Smooth muscle cell (in vitro differentiated cells): ENCODE measurements at regions not wholly inside any gene's neighbourhood (a gene's known extent, or its start where the extent isn't known, plus 50 kb on each side); places are given as distances from the start of the nearest gene placed in this dataset.
"Not testable (repeated sequence)": the region's sequence is repeated elsewhere in the genome, so short reads cannot be mapped to it uniquely, and the experiment has no call there.

Experiments used
- DNase-seq: peaks from one replicate; lab custom pipeline; 2025; ENCODE audit not compliant: unreplicated experiment; lab: John Stamatoyannopoulos, UW
- H2AFZ ChIP-seq: fragments of 200-600 bp; sonication (generic); 2 replicates; pipeline ENCODE4 v1.6.0; 2016; ENCODE audit warnings: antibody characterized with exemption, low read depth, mild to moderate bottlenecking
- H3F3A ChIP-seq: fragments of 200-600 bp; sonication (generic); 2 replicates; pipeline ENCODE4 v1.6.0; 2017; ENCODE audit warnings: antibody characterized with exemption, low read depth
- H3K27ac ChIP-seq: fragments of 200-600 bp; sonication (generic); 2 replicates; pipeline ENCODE4 v1.5.1; 2016; ENCODE audit warnings: low read depth, mild to moderate bottlenecking
- H3K27me3 ChIP-seq: fragments of 200-600 bp; sonication (generic); 2 replicates; pipeline ENCODE4 v1.6.1; 2016; ENCODE audit warnings: low read depth, mild to moderate bottlenecking
- H3K36me3 ChIP-seq: fragments of 200-600 bp; sonication (generic); 2 replicates; pipeline ENCODE4 v1.5.1; 2016; ENCODE audit warnings: low read depth
- H3K4me1 ChIP-seq: fragments of 200-600 bp; sonication (generic); 2 replicates; pipeline ENCODE4 v1.5.1; 2016; ENCODE audit warnings: low read depth
- H3K4me2 ChIP-seq: fragments of 200-600 bp; sonication (generic); 2 replicates; pipeline ENCODE4 v1.6.0; 2016; ENCODE audit warnings: mild to moderate bottlenecking
- H3K4me3 ChIP-seq: fragments of 200-600 bp; sonication (generic); 2 replicates; pipeline ENCODE4 v1.5.1; 2016; ENCODE audit warnings: mild to moderate bottlenecking
- H3K79me2 ChIP-seq: fragments of 200-600 bp; sonication (generic); 2 replicates; pipeline ENCODE4 v1.6.0; 2016; ENCODE audit warnings: low read depth, mild to moderate bottlenecking
- H3K9ac ChIP-seq: fragments of 200-600 bp; sonication (generic); 2 replicates; pipeline ENCODE4 v1.6.0; 2016; ENCODE audit warnings: low read depth
- H3K9me3 ChIP-seq: fragments of 200-600 bp; sonication (generic); replicated peaks from 2 replicates; pipeline ENCODE4 v1.5.1; 2016; ENCODE audit warnings: low read depth
- H4K20me1 ChIP-seq: fragments of 200-600 bp; sonication (generic); 2 replicates; pipeline ENCODE4 v1.6.0; 2016; ENCODE audit warnings: low read depth
- WGBS: methylation state at CpG from one replicate; pipeline ENCODE4 v1.1.7; 2016; ENCODE audit warnings: low lambda C conversion rate; 5-methylcytosine and 5-hydroxymethylcytosine counted together
- TF ChIP-seq, protein P1 (sequence below): fragments of 200-600 bp; sonication (generic); IDR thresholded peaks from 2 replicates; pipeline ENCODE4 v1.5.1; 2017; ENCODE audit warnings: borderline replicate concordance, mild to moderate bottlenecking, antibody characterized with exemption; ENCODE audit not compliant: insufficient read depth, poor library complexity, severe bottlenecking

DNA sequence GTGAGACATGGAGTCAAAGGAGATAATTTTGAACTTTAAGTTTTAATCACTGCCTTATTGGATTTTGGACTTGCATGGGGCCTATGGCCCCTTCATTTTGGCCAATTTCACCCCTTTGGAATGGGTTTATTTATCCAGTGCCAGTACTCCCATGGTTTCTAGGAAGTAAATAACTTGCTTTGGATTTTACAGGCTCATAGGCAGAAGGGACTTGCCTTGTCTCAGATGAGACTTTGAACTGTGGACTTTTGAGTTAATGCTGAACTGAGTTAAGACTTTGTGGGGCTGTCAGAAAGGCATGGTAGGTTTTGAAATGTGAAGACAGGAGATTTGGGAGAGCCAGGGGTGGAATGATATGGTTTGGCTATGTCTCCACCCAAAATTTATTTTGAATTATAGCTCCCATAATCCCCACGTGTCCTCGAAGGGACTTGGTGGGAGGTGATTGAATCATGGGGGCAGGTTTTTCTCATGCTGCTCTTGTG lies 448.1 kb downstream of the NAV3 start:
- 89% methylated on average over 2 of the region's 2 CpGs for WGBS
- H3K4me2 ChIP-seq = no peak overlapping the region
- no peaks in the 10 kb centered on the region for H3K36me3 ChIP-seq
- H3K27ac ChIP-seq = no peak overlapping the region
- no peak overlapping the region for H3K4me3 ChIP-seq
- TF ChIP-seq, protein P1, sequence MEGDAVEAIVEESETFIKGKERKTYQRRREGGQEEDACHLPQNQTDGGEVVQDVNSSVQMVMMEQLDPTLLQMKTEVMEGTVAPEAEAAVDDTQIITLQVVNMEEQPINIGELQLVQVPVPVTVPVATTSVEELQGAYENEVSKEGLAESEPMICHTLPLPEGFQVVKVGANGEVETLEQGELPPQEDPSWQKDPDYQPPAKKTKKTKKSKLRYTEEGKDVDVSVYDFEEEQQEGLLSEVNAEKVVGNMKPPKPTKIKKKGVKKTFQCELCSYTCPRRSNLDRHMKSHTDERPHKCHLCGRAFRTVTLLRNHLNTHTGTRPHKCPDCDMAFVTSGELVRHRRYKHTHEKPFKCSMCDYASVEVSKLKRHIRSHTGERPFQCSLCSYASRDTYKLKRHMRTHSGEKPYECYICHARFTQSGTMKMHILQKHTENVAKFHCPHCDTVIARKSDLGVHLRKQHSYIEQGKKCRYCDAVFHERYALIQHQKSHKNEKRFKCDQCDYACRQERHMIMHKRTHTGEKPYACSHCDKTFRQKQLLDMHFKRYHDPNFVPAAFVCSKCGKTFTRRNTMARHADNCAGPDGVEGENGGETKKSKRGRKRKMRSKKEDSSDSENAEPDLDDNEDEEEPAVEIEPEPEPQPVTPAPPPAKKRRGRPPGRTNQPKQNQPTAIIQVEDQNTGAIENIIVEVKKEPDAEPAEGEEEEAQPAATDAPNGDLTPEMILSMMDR = no peak
- H3K27me3 ChIP-seq = no peaks in the 10 kb centered on the region
- DNase-seq = no peak
- H3K9me3 ChIP-seq = no peaks in the 10 kb centered on the region
- H3K79me2 ChIP-seq = no peaks in the 10 kb centered on the region
- H2AFZ ChIP-seq = no peak overlapping the region
- H3F3A ChIP-seq = no peaks in the 10 kb centered on the region
- no peaks in the 10 kb centered on the region for H4K20me1 ChIP-seq
- H3K4me1 ChIP-seq = no peaks in the 10 kb centered on the region
- H3K9ac ChIP-seq = no peak overlapping the region

DNA sequence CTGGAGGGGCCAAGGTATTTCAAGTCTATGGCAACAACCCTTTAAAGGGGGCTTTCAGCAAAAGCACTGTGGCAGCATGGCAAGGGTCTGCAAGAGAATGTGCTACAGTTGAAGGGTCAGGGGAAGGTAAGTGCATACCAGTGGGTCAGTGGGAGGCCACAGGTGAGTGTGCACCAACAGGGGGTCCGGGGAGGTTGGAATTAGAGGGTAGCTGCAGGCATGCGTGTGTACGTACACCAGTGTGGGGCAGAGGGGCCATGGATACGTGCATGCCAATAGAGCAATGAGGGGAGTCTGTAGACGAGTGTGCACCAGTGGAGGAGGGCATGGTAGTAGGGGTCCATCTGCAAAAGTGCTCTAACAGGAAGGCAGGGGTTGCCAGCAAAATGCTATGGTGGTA lies 448.9 kb downstream of the NAV3 start:
- Histone ChIP-seq H3K27ac (no peak overlapping the region), H3K4me1 (no peaks in the 10 kb centered on the region), H2AFZ (no peak overlapping the region), H4K20me1 (no peaks in the 10 kb centered on the region), H3K9me3 (no peaks in the 10 kb centered on the region), H3K27me3 (no peaks in the 10 kb centered on the region), H3K36me3 (no peaks in the 10 kb centered on the region), H3K4me2 (no peak overlapping the region), H3K4me3 (no peak overlapping the region), H3K79me2 (no peaks in the 10 kb centered on the region), H3F3A (no peaks in the 10 kb centered on the region), H3K9ac (no peak overlapping the region)
- 95% methylated on average over 5 of the region's 5 CpGs for WGBS
- TF ChIP-seq, protein P1 = no peak
- DNase-seq = no peak

DNA sequence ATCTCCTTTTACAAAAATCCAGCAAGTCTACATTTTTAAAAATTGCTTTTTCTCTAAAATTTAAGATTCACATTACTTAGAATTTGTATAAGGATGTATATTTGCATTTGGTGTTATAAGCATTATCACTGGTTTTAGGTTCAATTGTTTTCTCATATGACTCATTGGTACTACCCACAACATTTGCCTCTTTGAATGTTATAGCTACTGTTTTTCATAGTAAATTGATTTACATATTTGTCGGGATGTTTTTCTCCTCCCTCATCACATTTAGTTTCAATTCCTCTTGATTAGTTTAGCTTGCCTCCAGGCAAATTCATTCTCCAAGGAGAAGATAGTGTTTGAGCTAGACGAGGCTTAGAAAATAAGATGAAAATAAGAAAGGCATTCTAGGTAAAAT lies 450.4 kb downstream of the NAV3 start:
- H3K79me2 ChIP-seq, H3K9ac ChIP-seq, H3K9me3 ChIP-seq, H3K27ac ChIP-seq, H3K4me2 ChIP-seq, H4K20me1 ChIP-seq, H3F3A ChIP-seq, H3K27me3 ChIP-seq, DNase-seq, H2AFZ ChIP-seq, H3K36me3 ChIP-seq, H3K4me3 ChIP-seq, H3K4me1 ChIP-seq: not testable (repeated sequence)
- 74% methylated on average over 2 of the region's 2 CpGs for WGBS

DNA sequence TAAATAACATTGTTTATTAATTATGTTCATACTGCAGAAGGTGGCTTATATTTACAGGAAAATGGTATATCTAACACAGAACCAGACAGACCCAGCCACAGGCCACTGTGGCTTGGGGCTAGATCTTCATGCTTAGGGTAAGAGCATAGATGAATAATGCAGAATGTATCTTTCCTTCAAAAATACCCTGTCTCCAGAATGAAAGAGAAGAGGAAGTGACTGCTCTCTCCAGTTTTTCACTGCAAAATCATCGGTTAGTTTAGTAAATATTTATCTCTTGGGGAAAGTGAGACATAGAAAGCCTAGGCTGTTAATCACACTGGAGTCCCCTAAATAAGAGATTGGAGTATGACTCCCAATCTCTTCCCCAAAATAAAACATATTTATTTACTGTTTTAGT lies 453.7 kb downstream of the NAV3 start:
- Histone ChIP-seq H3K27me3 (no peaks in the 10 kb centered on the region), H3K4me3 (no peak overlapping the region), H3K36me3 (no peaks in the 10 kb centered on the region), H3K9ac (no peak overlapping the region), H3K4me1 (no peaks in the 10 kb centered on the region), H3K9me3 (no peaks in the 10 kb centered on the region), H3K79me2 (no peaks in the 10 kb centered on the region), H2AFZ (no peak overlapping the region), H4K20me1 (no peaks in the 10 kb centered on the region), H3F3A (no peaks in the 10 kb centered on the region), H3K27ac (no peak overlapping the region), H3K4me2 (no peak overlapping the region)
- 74% methylated on average over 1 of the region's 1 CpG for WGBS
- DNase-seq = no peak
- TF ChIP-seq, protein P1 = no peak
